ENCODE measurements at regions not wholly inside any gene's neighbourhood (a gene's known extent, or its start where the extent isn't known, plus 50 kb on each side); places are given as distances from the start of the nearest gene placed in this dataset.

- TF ChIP-seq, protein P1, sequence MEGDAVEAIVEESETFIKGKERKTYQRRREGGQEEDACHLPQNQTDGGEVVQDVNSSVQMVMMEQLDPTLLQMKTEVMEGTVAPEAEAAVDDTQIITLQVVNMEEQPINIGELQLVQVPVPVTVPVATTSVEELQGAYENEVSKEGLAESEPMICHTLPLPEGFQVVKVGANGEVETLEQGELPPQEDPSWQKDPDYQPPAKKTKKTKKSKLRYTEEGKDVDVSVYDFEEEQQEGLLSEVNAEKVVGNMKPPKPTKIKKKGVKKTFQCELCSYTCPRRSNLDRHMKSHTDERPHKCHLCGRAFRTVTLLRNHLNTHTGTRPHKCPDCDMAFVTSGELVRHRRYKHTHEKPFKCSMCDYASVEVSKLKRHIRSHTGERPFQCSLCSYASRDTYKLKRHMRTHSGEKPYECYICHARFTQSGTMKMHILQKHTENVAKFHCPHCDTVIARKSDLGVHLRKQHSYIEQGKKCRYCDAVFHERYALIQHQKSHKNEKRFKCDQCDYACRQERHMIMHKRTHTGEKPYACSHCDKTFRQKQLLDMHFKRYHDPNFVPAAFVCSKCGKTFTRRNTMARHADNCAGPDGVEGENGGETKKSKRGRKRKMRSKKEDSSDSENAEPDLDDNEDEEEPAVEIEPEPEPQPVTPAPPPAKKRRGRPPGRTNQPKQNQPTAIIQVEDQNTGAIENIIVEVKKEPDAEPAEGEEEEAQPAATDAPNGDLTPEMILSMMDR (IDR thresholded peaks at IDR 0.05): no peak
- TF ChIP-seq POLR2A (IDR thresholded peaks at IDR 0.05) (no peak), POLR2AphosphoS5 (IDR thresholded peaks at IDR 0.05) (no peak)
Measured at GRCh38 chr5:56481428-56482357, 248.6 kb upstream of the ANKRD55 start.

Measured in stomach (tissue), 4 donors.